NCI-H446 treated with DMSO at 0.1 percent for 48 hours (cell line): ENCODE measurements at regions not wholly inside any gene's neighbourhood (a gene's known extent, or its start where the extent isn't known, plus 50 kb on each side); places are given as distances from the start of the nearest gene placed in this dataset.

Experiments
- DNase-seq: peaks from one replicate; lab custom pipeline; 2025; lab: John Stamatoyannopoulos, UW

DNA sequence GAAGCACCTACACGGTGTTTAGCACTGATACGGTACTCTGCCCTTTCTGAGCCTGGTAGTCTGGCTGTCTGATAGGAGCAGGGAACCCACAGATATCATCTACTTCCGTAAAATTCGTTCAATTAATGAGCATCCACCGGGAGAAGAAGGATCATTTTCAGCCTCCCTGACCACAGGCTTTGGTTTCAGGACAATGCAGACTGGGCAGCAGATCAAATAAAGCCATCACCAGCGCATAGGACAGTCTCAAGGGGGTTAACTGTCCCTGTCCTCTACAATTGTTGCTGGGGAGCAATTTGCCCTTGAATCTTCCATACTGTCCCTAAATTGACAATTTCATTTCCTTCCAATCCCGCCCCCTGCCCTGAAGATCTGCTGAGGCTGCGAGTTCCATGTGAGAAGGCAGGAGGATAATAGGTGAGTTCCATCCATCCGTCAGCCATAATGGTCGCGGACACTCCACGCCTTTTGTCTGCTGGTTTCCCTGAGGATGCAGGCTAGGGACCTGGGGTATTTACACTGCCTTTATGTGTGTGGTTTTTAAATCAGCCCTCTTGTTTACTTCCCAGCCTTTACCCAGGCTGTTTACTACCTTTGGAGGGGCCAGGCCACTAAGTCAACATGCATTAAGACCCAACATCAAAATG is 110.0 kb downstream of the MYCN start:
- no peak for DNase-seq

DNA sequence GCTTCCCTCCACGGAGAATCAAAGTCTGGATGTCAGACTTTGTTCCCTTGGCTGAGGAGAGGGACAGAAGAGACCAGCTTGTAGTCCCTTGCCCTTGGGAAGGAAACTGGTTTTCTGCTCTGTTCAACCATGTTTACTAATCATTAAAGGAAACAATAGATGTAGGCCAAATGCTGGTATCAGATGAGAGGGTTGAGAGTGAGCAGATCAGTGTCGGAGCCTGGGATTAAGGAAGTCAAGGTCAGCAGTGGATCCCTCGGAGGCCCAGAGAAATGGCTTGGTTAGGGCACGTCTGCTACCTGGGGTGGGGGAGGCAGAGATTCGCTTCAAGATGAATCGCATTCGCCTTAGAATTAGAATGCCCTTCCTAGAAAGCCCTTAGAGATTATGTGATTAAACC is 109.1 kb downstream of the MYCN start:
- no peak for DNase-seq

DNA sequence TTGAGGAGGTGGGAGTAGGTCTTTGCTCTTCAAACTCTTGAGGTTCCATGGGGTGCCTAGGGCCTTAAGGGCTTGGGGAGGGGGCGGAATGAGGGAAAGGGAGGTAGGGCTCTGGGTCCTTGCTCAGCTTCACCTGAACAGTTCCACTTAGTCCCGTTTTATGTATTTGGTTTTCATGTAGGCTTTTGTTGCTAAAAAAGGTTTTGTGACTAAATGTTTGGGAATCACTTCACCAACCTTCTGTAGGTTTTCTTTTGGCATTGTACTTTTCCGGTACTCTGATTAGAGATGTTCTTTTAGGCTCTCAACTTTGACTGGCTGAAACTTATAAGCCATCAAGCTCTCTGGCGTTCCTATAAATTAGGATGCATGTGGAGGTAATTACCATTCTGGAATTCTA is 108.1 kb downstream of the MYCN start:
- DNase-seq: no peak

GRCh38 chr2:16047701-16048100 is 107.4 kb downstream of the MYCN start:
- DNase-seq: no peak

- DNase-seq: no peak
Observed at GRCh38 chr2:16046649-16047048, 106.3 kb downstream of the MYCN start.

DNA sequence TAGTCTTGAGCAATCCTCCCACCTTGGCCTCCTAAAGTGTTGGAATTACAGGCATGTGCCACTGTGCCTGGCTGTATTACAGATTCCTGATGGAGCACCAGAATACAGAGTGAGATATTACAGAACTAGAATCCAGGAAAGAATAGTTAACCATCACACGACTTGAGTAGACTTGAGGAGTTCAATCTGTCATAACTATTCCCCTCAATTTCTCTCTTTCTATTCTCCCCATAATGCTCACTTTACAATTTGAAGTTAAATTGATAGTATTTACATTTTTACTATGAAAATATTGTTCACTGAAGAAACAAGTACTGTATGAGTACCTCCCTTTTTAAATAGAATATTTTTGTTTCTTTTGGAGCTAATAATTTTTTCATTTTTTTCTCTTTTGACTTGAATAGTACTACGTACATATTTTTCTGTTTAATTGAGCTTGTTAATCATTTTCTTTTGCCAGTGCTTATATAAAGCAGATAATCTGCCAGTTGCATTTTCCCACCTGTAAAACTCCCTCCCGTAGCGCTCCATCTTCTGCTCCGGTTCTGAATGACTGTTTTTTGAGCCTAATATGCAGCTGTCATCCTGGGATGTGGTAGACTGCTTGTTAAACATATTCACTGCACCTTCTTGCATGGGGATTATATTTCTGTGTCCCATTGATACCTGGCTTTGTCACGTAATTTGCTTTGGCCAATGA is 105.5 kb downstream of the MYCN start:
- no peak for DNase-seq

- no peak for DNase-seq
Observed at GRCh38 chr2:16044946-16045456, 104.7 kb downstream of the MYCN start.

GRCh38 chr2:16043627-16044026 is 103.3 kb downstream of the MYCN start:
- no peak for DNase-seq

DNA sequence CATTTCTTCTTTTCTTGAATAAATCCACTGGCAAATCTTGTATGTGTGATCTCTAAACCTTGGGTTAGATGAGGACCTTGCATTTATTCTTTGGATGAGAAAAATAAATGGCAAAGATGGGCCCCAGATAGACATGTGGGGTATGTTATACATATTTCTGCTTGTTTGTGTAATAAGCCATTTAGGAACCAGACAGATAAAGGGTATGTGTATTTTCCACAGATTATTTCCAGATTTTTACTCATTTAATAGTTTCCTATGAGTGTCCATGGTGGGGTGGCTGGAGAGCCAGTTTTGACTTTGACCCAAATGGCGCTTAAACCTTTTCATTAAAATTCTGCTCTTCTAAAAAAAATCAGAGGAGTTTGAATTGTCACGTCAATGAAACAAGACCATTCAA is 102.8 kb downstream of the MYCN start:
- no peak for DNase-seq

- DNase-seq: no peak
Observed at GRCh38 chr2:16042201-16042700, 101.9 kb downstream of the MYCN start.

DNA sequence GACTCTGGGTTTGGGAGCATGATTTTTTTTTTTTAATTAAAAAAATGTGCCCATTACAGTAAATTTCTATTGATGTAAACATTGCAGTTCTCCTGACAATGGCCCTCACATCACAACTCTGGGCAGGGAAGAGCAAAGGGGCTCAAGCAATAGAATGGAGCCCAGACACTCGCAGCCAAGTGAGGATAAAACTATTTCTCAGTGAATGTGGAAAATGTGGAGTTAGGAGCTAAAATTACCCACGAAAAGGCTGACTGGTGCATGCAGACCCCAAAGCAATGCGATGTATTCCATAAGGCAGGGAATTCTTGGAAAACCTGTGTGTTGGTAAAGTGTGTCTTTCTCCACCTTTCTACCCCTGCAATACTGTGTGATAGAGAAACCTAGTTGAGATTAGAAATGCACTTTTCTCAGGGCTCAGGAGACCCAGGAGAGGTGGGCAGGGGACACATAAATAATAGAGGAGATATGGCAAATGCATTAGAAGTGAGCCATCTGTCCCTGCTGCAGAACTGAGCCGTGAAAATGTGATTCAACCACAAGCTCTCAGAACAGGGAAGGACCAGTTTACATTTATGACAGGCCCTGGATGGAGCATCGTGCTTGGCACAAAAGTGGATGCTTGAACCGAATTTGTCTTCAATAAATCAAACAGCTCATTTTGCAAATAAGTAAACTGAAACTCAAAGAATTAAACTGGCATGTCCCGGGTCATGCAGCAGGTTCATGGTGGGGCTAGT is 100.1 kb downstream of the MYCN start:
- no peak for DNase-seq

DNA sequence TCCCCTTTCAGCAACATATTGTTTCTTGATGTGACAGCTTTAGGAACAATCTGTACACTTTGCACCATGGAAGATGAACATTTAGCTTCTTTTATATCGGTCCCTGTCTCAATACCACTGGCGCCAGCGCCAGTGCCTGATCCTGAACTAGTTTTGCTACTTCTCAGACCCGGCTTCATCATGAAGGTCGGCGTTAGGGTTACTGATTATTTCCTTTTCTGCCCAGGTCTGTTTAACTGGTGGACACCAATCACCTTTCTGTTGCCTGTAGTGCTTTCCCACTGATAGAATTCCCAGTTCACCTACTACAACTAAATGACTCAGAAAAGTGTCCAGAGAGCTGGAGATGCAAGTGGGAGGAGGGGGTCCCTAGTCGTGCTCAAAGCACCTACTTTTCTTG is 99.5 kb downstream of the MYCN start:
- DNase-seq: no peak

GRCh38 chr2:16039055-16039454 is 98.7 kb downstream of the MYCN start:
- no peak for DNase-seq

DNA sequence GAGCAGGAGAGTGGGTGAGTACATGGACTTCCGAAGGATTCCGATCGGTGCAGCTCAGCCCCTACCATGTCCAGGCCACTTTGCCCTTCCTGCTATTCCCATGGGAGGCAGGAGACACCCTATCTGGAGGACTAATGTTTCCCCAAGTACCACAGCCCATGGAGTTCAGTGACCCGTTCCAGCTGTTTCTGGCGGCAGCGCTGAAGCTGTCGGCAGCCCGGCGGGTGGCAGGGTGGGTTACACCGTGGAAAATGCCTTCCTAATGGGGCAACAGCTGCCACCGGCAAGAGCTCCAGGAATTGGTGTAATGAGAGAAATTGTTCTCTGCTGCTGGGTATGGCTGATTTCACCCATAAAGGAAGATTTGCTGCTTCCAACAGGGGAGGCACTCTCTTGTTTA is 98.3 kb downstream of the MYCN start:
- DNase-seq: no peak

GRCh38 chr2:16037808-16038457 is 97.6 kb downstream of the MYCN start:
- no peak for DNase-seq

GRCh38 chr2:16036951-16037350 is 96.6 kb downstream of the MYCN start:
- DNase-seq: no peak

GRCh38 chr2:16035747-16036745 is 95.7 kb downstream of the MYCN start:
- no peak for DNase-seq

DNA sequence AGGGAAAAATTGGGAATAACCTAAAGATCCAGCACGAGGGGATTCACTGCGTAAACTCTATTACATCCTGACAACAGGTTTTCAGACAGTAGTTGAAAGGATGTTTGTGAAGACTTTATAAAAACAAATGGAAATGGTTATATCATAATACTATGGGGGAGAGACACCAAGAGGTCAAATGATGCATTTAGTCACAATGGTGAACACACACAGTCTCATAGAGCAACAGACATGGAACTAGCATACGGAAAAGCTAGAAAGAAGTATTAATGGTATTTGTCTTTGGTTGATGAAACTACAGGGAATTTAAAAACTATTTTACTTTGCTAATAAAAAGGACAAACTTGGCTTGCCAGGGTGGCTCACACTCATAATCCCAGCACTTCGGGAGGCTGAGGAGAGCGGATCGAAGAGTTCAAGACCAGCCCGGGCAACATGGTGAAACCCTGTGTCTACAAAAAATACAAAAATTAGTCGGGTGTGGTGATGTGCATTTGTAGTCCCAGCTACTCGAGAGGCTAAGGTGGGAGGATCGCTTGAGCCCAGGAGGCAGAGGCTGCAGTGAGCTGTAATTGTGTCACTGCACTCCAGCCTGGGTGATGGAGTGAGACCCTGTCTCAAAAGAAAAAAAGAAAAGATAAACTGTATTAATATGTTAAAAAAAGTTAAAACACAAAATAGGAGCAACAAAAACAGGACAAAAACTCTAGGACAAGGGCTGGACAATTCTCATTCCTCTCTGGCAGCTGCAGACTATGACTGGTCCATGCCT is 94.8 kb downstream of the MYCN start:
- DNase-seq: no peak

GRCh38 chr2:16034151-16034974 is 94.0 kb downstream of the MYCN start:
- no peak for DNase-seq

DNA sequence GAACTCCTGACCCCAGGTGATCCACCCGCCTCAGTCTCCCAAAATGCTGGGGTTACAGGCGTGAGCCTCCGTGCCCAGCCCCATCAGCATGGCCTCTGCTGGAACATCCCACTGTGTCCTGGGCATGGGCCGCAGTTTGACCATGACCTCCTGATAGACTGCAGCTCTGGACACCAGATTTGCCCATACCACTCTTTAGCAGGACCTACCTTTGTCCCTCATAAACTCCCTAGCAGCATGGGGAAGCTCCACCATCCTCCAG is 92.6 kb downstream of the MYCN start:
- no peak for DNase-seq
